Activated T-cell treated with anti-CD3 and anti-CD28 coated beads, Interleukin-2, amount 50 U/mL, for 24 hours (primary cell): ENCODE measurements at regions not wholly inside any gene's neighbourhood (a gene's known extent, or its start where the extent isn't known, plus 50 kb on each side); places are given as distances from the start of the nearest gene placed in this dataset.

ENCODE experiments used
- DNase-seq: peaks from one replicate; pipeline ENCODE4 v3.0.0-alpha.2; 2020
- H3K27ac Mint-ChIP-seq: 2 replicates; pipeline ENCODE4 v1.8.0; 2020; ENCODE audit warnings: mild to moderate bottlenecking, mixed read lengths
- H3K27me3 Mint-ChIP-seq: 2 replicates; pipeline ENCODE4 v1.8.0; 2020; ENCODE audit warnings: mixed read lengths
- H3K36me3 Mint-ChIP-seq: 2 replicates; pipeline ENCODE4 v1.8.0; 2020; ENCODE audit warnings: low read depth, mixed read lengths
- H3K4me1 Mint-ChIP-seq: 2 replicates; pipeline ENCODE4 v1.8.0; 2020; ENCODE audit warnings: low read depth, mixed read lengths
- H3K4me3 Mint-ChIP-seq: 2 replicates; pipeline ENCODE4 v1.8.0; 2020; ENCODE audit warnings: mild to moderate bottlenecking, moderate library complexity, mixed read lengths
- H3K9me3 Mint-ChIP-seq: 2 replicates; pipeline ENCODE4 v1.8.0; 2020; ENCODE audit warnings: mixed read lengths

DNA sequence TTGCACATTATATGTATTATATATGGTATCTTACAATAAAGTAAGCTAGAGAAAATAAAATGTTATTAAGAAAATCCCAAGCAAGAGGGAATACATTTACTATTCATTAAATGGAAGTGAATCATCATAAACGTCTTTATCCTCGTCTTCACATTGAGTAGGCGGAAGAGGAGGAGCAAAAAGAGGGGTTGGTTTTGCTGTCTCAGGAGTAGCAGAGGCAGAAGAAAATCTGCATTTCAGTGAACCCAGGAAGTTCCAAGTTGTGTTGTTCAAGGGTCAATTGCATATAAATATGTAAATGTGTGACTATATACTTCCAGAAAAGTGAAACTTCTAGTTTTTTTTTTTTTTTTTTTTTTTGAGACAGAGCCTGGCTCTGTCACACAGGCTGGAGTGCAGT is 301.4 kb downstream of the TMA16 start:
- Mint-ChIP-seq H3K36me3 (no peaks in the 10 kb centered on the region), H3K9me3 (no peaks in the 10 kb centered on the region), H3K27me3 (no peaks in the 10 kb centered on the region), H3K27ac (no peak overlapping the region), H3K4me1 (no peaks in the 10 kb centered on the region), H3K4me3 (no peak overlapping the region)
- no peak for DNase-seq

GRCh38 chr4:163804001-163804400 is 309.5 kb downstream of the TMA16 start:
- Mint-ChIP-seq H3K4me1 (no peaks in the 10 kb centered on the region), H3K27ac (no peak overlapping the region), H3K27me3 (no peaks in the 10 kb centered on the region), H3K36me3 (no peaks in the 10 kb centered on the region), H3K4me3 (no peak overlapping the region), H3K9me3 (no peaks in the 10 kb centered on the region)
- DNase-seq = no peak

DNA sequence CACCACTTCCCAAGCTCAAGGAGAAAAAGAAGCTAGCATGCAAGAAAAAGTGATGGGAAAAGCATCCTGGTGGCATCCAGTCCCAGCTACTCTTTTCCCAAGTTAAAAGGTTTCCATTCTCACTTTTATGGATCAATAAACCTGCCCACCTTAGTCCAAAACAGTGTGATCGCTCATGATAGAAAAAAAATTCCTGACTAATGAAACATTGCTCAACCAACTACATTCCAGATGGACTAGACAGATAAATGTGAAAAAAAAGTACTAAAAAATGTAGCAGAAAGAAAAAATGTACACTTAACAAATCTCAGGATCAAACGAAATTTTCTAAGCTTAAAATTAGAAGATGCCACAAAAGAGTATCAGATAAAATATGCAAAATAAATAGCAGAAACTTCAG is 312.2 kb downstream of the TMA16 start:
- no peaks in the 10 kb centered on the region for H3K36me3 Mint-ChIP-seq
- no peaks in the 10 kb centered on the region for H3K4me1 Mint-ChIP-seq
- no peak overlapping the region for H3K27ac Mint-ChIP-seq
- no peaks in the 10 kb centered on the region for H3K27me3 Mint-ChIP-seq
- DNase-seq = no peak
- H3K4me3 Mint-ChIP-seq = no peak overlapping the region
- H3K9me3 Mint-ChIP-seq = no peaks in the 10 kb centered on the region

DNA sequence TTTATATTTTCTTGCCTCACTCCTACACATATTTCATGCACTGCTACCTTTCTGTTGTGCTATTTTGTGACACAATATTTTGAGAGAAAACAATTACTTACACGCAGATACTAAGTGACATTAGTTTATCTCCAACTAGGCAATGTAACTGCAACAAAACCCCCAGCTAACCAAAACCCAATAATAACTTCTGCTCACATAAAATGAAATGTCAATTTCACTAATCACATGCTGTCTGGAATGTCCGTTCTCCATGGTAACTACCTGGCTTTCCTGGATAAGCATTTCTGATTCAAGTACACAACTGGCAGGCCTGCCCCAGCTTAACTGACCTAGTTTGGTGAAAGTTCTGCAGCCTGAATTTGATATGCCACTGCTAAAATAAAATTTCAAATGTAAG is 313.5 kb downstream of the TMA16 start:
- Mint-ChIP-seq H3K4me1 (no peaks in the 10 kb centered on the region), H3K4me3 (no peak overlapping the region), H3K27ac (no peak overlapping the region), H3K9me3 (no peaks in the 10 kb centered on the region), H3K36me3 (no peaks in the 10 kb centered on the region), H3K27me3 (no peaks in the 10 kb centered on the region)
- no peak for DNase-seq

DNA sequence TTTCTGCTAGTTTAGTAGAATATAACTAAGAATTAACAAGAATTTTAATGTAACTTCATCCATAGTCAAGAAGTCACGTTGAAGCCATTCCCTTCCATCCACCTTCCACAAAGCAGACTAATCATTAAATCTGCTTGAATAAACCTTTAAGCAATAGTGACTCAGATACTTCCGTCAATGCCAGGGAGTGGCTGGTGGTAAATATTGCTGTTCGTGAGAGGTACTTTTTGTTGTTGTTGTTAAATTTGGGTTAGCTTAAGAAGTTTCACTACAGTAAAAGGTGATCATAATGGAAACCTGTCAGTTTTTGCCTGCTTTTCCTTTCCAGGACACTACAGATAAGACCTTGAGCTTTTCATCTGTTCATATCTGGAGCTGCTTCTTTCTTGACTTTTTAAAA is 316.3 kb downstream of the TMA16 start:
- Mint-ChIP-seq H3K27ac (no peak overlapping the region), H3K36me3 (no peaks in the 10 kb centered on the region), H3K4me1 (no peaks in the 10 kb centered on the region), H3K27me3 (no peaks in the 10 kb centered on the region), H3K4me3 (no peak overlapping the region), H3K9me3 (no peaks in the 10 kb centered on the region)
- DNase-seq = no peak

GRCh38 chr4:163815776-163816175 is 321.3 kb downstream of the TMA16 start:
- Mint-ChIP-seq H3K36me3 (no peaks in the 10 kb centered on the region), H3K4me1 (no peaks in the 10 kb centered on the region), H3K4me3 (no peak overlapping the region), H3K27me3 (no peaks in the 10 kb centered on the region), H3K9me3 (no peaks in the 10 kb centered on the region), H3K27ac (no peak overlapping the region)
- DNase-seq = no peak

DNA sequence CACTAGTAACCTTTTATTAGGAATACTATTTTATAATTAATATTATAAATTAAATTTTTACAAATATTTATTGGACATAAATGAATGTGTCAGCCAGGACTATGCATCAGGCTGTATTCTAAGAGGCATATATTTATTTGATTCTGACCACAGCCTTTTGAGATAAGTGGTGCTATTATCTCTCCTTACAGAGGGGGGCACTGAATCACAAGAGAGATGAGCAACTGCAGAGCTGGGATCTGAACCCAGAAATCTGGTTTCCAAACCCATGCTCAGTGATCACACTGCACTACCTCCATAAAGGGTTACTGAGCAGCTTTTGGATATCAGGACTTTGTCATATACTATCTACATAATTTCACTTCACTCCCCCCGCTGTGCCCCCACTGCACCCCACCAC is 322.0 kb downstream of the TMA16 start:
- H3K27me3 Mint-ChIP-seq = no peaks in the 10 kb centered on the region
- no peak overlapping the region for H3K27ac Mint-ChIP-seq
- DNase-seq = no peak
- no peaks in the 10 kb centered on the region for H3K36me3 Mint-ChIP-seq
- no peaks in the 10 kb centered on the region for H3K9me3 Mint-ChIP-seq
- no peaks in the 10 kb centered on the region for H3K4me1 Mint-ChIP-seq
- no peak overlapping the region for H3K4me3 Mint-ChIP-seq

DNA sequence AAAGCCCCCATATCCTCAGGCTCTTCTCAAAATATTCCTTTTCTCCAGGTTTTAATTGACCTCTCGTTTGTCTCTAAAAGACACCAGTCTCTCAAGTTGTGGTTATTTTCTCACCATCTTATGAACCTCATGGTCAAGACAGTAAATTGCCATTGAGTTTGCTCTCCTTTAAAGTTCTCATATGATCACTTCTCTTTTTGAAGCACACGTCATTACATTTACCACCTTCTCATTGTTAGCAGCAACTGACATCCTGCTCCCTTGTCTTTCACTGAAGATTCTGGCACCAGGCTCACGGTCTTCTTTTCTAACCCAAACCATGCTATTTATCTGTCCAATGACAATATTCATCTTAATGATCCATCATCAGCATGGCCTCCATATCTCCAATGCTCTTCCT is 324.2 kb downstream of the TMA16 start:
- Mint-ChIP-seq H3K4me3 (no peak overlapping the region), H3K9me3 (no peaks in the 10 kb centered on the region)

DNA sequence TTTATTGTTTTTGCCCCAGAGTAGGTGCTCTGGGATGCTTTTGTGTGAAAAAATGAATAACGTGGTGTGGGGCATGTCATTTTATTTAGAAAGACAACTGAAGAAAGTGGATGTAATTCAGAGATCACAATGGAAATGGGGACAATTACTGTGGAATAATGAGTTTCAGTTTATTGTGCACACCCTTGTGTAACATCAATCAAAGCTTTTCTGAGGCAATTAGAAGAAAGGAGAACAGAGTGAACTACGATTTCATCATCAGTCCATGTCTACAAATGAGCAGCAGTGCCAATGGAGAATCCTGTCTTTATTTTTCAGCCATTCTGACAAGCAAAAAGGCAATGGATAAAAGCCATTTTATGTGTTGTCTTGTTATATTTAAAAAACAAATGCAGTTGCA is 339.2 kb downstream of the TMA16 start:
- no peaks in the 10 kb centered on the region for H3K4me1 Mint-ChIP-seq
- H3K27ac Mint-ChIP-seq = no peak overlapping the region
- no peaks in the 10 kb centered on the region for H3K9me3 Mint-ChIP-seq
- no peak overlapping the region for H3K4me3 Mint-ChIP-seq
- H3K27me3 Mint-ChIP-seq = no peaks in the 10 kb centered on the region
- no peaks in the 10 kb centered on the region for H3K36me3 Mint-ChIP-seq
- DNase-seq = no peak

More for the DNA sequence above, 324.2 kb downstream of the TMA16 start:
- Mint-ChIP-seq H3K27ac (no peak overlapping the region), H3K27me3 (no peaks in the 10 kb centered on the region), H3K36me3 (no peaks in the 10 kb centered on the region), H3K4me1 (no peaks in the 10 kb centered on the region)
- no peak for DNase-seq

- Mint-ChIP-seq H3K4me3 (no peak overlapping the region), H3K27ac (no peak overlapping the region), H3K4me1 (no peaks in the 10 kb centered on the region), H3K27me3 (no peaks in the 10 kb centered on the region), H3K9me3 (no peaks in the 10 kb centered on the region), H3K36me3 (no peaks in the 10 kb centered on the region)
- no peak for DNase-seq
Observed at GRCh38 chr4:163846008-163846407, 351.5 kb downstream of the TMA16 start.

DNA sequence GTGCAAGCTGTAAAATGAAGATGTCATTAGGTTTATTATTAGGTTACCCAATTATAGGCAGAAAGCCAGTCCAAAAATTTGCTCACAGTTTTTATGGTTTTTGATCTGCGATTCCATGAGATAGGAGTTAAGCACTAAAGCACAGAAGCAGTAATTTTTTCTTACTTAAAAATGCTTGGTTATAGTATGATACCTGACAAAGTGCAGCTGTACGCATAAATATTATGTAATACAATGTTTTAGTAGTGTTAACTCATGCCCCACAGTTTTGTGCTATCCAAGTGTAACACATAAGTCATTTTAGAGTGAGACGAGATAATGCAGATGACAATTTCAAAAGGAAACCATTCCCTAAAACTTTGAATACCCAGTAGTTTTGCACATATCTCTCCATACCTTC is 357.8 kb downstream of the TMA16 start:
- DNase-seq = no peak
- Mint-ChIP-seq H3K36me3 (no peaks in the 10 kb centered on the region), H3K4me3 (no peak overlapping the region)

DNA sequence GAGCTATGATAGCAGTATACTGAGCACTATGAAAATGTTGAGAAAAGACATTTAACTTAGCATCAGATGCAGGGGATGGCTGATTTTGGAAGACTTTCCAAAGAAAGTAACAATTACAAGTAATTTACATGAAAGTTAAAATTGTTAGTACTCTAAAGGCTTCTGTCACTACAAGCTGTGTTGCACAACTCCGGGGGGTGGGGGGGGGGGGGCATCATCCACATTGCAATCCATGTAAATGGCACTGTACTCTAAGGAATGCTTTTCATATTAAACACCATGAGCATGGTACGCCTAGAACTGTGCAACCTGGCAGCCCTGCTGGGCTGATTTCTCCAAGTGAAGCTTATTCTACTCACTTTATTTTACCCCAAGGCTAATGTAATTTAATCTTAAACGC is 363.4 kb downstream of the TMA16 start:
- Mint-ChIP-seq H3K36me3 (no peaks in the 10 kb centered on the region), H3K9me3 (no peaks in the 10 kb centered on the region), H3K4me3 (no peak overlapping the region), H3K27me3 (no peaks in the 10 kb centered on the region), H3K4me1 (no peaks in the 10 kb centered on the region), H3K27ac (no peak overlapping the region)
- no peak for DNase-seq

More for the DNA sequence above, 357.8 kb downstream of the TMA16 start:
- no peaks in the 10 kb centered on the region for H3K4me1 Mint-ChIP-seq
- no peak overlapping the region for H3K27ac Mint-ChIP-seq
- H3K27me3 Mint-ChIP-seq = no peaks in the 10 kb centered on the region
- no peaks in the 10 kb centered on the region for H3K9me3 Mint-ChIP-seq

DNA sequence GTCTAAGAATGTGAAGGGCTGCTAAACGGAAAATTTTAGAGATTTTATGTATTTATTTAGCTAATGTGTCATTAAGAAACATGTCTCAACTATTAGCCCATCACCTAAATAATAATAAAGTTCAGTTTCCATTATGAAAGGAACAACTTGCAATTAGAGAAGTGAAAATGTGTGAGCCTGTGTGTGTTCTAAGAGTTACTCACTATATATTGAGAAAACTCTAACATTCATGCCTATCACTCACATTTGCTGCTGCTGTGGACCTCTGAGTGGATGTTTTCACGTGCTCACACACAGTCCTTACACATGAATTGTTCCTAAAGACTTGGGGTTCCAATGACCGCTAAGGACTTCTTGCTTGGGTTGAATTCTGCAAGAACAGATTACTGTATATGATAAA is 364.0 kb downstream of the TMA16 start:
- H3K9me3 Mint-ChIP-seq = no peaks in the 10 kb centered on the region
- no peaks in the 10 kb centered on the region for H3K36me3 Mint-ChIP-seq
- DNase-seq = no peak
- no peak overlapping the region for H3K4me3 Mint-ChIP-seq
- no peaks in the 10 kb centered on the region for H3K4me1 Mint-ChIP-seq
- H3K27ac Mint-ChIP-seq = no peak overlapping the region
- no peaks in the 10 kb centered on the region for H3K27me3 Mint-ChIP-seq

GRCh38 chr4:163863082-163863481 is 368.6 kb downstream of the TMA16 start:
- no peaks in the 10 kb centered on the region for H3K27me3 Mint-ChIP-seq
- H3K4me1 Mint-ChIP-seq = no peaks in the 10 kb centered on the region
- H3K4me3 Mint-ChIP-seq = no peak overlapping the region
- no peak for DNase-seq
- H3K9me3 Mint-ChIP-seq = no peaks in the 10 kb centered on the region
- H3K27ac Mint-ChIP-seq = no peak overlapping the region
- no peaks in the 10 kb centered on the region for H3K36me3 Mint-ChIP-seq

GRCh38 chr4:163865010-163865409 is 370.5 kb downstream of the TMA16 start:
- no peaks in the 10 kb centered on the region for H3K9me3 Mint-ChIP-seq
- H3K27ac Mint-ChIP-seq = no peak overlapping the region
- no peaks in the 10 kb centered on the region for H3K36me3 Mint-ChIP-seq
- H3K4me3 Mint-ChIP-seq = no peak overlapping the region
- no peak for DNase-seq
- no peaks in the 10 kb centered on the region for H3K4me1 Mint-ChIP-seq
- no peaks in the 10 kb centered on the region for H3K27me3 Mint-ChIP-seq

GRCh38 chr4:163866728-163867315 is 372.3 kb downstream of the TMA16 start:
- Mint-ChIP-seq H3K36me3 (no peaks in the 10 kb centered on the region), H3K4me1 (no peaks in the 10 kb centered on the region), H3K9me3 (no peaks in the 10 kb centered on the region), H3K4me3 (no peak overlapping the region), H3K27ac (no peak overlapping the region), H3K27me3 (no peaks in the 10 kb centered on the region)
- DNase-seq = no peak
